ENCODE measurements at regions not wholly inside any gene's neighbourhood (a gene's known extent, or its start where the extent isn't known, plus 50 kb on each side); places are given as distances from the start of the nearest gene placed in this dataset.

DNA sequence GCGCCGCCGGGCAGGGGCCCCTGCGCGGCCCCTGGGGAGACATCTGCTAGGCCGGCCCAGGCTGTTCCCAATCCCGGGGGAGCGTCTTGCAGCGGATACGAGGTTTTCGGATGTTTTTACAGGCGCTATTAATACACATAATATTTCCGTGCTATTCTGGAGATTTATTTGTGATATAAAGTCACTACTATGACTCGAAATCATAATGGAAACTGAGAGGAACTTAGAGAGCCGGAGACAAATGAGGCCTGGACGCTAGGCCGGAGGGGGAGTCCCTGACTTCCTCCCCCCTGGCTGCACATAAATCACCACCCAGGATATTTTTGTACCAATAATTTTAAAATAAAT lies 91.7 kb upstream of the ANO1 start:
- TF ChIP-seq CTCF (conservative IDR thresholded peaks at IDR 0.05 in 1 of 2, IDR thresholded peaks at IDR 0.05 in 1 of 2; ENCODE audit: extremely low read depth in 1 of 2, insufficient read depth in 1 of 2, low read depth in 1 of 2, low read length in 2 of 2) (no peak), EZH2 (IDR thresholded peaks at IDR 0.05; ENCODE audit: borderline replicate concordance, low read length) (no peak)

Data from mammary epithelial cell (primary cell).